ENCODE measurements at regions not wholly inside any gene's neighbourhood (a gene's known extent, or its start where the extent isn't known, plus 50 kb on each side); places are given as distances from the start of the nearest gene placed in this dataset.

GRCh38 chr9:26205261-26205660 is 527.0 kb upstream of the TUSC1 start:
- Mint-ChIP-seq H3K4me1 (ENCODE audit: low read depth, unreplicated experiment) (no peaks in the 10 kb centered on the region), H3K9me3 (ENCODE audit: unreplicated experiment) (no peaks in the 10 kb centered on the region), H3K36me3 (ENCODE audit: unreplicated experiment) (no peaks in the 10 kb centered on the region), H3K4me3 (ENCODE audit: unreplicated experiment) (no peak overlapping the region), H3K27ac (ENCODE audit: unreplicated experiment) (no peak overlapping the region), H3K27me3 (ENCODE audit: unreplicated experiment) (no peaks in the 10 kb centered on the region)
- DNase-seq, result no peak
- TF ChIP-seq CTCF (IDR thresholded peaks at IDR 0.05; ENCODE audit: partially characterized antibody, unreplicated experiment), result no peak

- no peak overlapping the region for H3K27ac Mint-ChIP-seq (ENCODE audit: unreplicated experiment)
- no peak for TF ChIP-seq CTCF (IDR thresholded peaks at IDR 0.05; ENCODE audit: partially characterized antibody, unreplicated experiment)
- H3K27me3 Mint-ChIP-seq (ENCODE audit: unreplicated experiment), result no peaks in the 10 kb centered on the region
- no peaks in the 10 kb centered on the region for H3K4me1 Mint-ChIP-seq (ENCODE audit: low read depth, unreplicated experiment)
- no peak overlapping the region for H3K4me3 Mint-ChIP-seq (ENCODE audit: unreplicated experiment)
- DNase-seq, result no peak
- H3K9me3 Mint-ChIP-seq (ENCODE audit: unreplicated experiment), result no peaks in the 10 kb centered on the region
- H3K36me3 Mint-ChIP-seq (ENCODE audit: unreplicated experiment), result no peaks in the 10 kb centered on the region
Observed at GRCh38 chr9:26193237-26193636, 515.0 kb upstream of the TUSC1 start.

- Mint-ChIP-seq H3K4me1 (ENCODE audit: low read depth, unreplicated experiment) (no peaks in the 10 kb centered on the region), H3K27me3 (ENCODE audit: unreplicated experiment) (peaks cover 1% of the 10 kb centered on the region), H3K4me3 (ENCODE audit: unreplicated experiment) (no peak overlapping the region), H3K36me3 (ENCODE audit: unreplicated experiment) (no peaks in the 10 kb centered on the region), H3K27ac (ENCODE audit: unreplicated experiment) (no peak overlapping the region), H3K9me3 (ENCODE audit: unreplicated experiment) (no peaks in the 10 kb centered on the region)
- no peak for TF ChIP-seq CTCF (IDR thresholded peaks at IDR 0.05; ENCODE audit: partially characterized antibody, unreplicated experiment)
- DNase-seq, result no peak
Observed at GRCh38 chr9:26191711-26192110, 513.5 kb upstream of the TUSC1 start.

GRCh38 chr9:26181836-26182235 is 503.6 kb upstream of the TUSC1 start:
- no peak overlapping the region for H3K27ac Mint-ChIP-seq (ENCODE audit: unreplicated experiment)
- H3K27me3 Mint-ChIP-seq (ENCODE audit: unreplicated experiment), result no peaks in the 10 kb centered on the region
- H3K4me3 Mint-ChIP-seq (ENCODE audit: unreplicated experiment), result no peak overlapping the region
- TF ChIP-seq CTCF (IDR thresholded peaks at IDR 0.05; ENCODE audit: partially characterized antibody, unreplicated experiment), result no peak
- H3K4me1 Mint-ChIP-seq (ENCODE audit: low read depth, unreplicated experiment), result peaks cover 2% of the 10 kb centered on the region
- DNase-seq, result no peak
- no peaks in the 10 kb centered on the region for H3K36me3 Mint-ChIP-seq (ENCODE audit: unreplicated experiment)
- H3K9me3 Mint-ChIP-seq (ENCODE audit: unreplicated experiment), result no peaks in the 10 kb centered on the region

GRCh38 chr9:26176628-26177027 is 498.4 kb upstream of the TUSC1 start:
- Mint-ChIP-seq H3K4me1 (ENCODE audit: low read depth, unreplicated experiment) (peaks cover 2% of the 10 kb centered on the region), H3K27ac (ENCODE audit: unreplicated experiment) (no peak overlapping the region)

More at GRCh38 chr9:26176628-26177027, 498.4 kb upstream of the TUSC1 start:
- H3K27me3 Mint-ChIP-seq (ENCODE audit: unreplicated experiment), result no peaks in the 10 kb centered on the region
- H3K4me3 Mint-ChIP-seq (ENCODE audit: unreplicated experiment), result no peak overlapping the region
- DNase-seq, result no peak
- TF ChIP-seq CTCF (IDR thresholded peaks at IDR 0.05; ENCODE audit: partially characterized antibody, unreplicated experiment), result no peak
- H3K9me3 Mint-ChIP-seq (ENCODE audit: unreplicated experiment), result no peaks in the 10 kb centered on the region
- H3K36me3 Mint-ChIP-seq (ENCODE audit: unreplicated experiment), result no peaks in the 10 kb centered on the region

Measured in glutamatergic neuron (in vitro differentiated cells).